GM21447 (cell line): ENCODE measurements at regions not wholly inside any gene's neighbourhood (a gene's known extent, or its start where the extent isn't known, plus 50 kb on each side); places are given as distances from the start of the nearest gene placed in this dataset.

ENCODE experiments used
- ATAC-seq: cut with Tn5 transposase; IDR thresholded peaks from one replicate; pipeline ENCODE4 v1.9.1; 2021; ENCODE audit not compliant: unreplicated experiment

DNA sequence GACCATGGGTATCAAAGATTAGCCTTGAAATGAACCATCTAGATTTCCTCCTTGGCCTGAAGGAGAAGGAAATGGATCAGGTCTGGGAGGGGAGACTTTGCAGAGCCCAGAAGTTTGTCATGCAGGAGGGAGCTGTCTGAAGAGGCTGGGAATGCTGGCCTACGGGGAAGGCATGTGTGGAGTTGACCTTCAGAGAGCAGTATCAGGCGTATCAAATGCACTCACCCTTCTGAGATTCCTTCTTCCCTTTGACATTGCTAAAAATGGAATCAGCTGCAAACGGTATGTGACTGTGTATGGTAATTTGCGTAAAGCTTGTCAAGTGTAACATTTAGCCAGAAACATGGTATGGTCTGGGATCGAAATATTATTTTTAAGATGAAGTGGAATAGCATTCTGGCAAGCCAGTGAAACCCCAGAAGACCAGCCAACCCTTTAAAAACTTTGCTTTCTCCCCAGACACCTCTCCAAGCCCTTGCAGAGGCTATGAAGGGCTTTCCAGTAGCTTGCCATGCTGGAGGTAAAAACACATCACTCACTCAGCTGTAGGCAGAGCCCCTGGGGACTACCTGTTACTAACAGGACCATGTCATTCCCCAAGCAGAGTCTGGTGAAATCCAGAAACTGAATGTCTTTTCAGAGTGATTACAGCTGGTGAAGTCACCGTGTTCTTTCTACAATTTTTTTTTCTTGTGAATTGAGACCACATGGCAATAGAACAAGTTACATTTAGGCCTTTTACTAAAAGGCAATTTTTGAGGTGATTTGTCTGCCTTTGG is 174.7 kb upstream of the SLC24A5 start:
- ATAC-seq: no peak

DNA sequence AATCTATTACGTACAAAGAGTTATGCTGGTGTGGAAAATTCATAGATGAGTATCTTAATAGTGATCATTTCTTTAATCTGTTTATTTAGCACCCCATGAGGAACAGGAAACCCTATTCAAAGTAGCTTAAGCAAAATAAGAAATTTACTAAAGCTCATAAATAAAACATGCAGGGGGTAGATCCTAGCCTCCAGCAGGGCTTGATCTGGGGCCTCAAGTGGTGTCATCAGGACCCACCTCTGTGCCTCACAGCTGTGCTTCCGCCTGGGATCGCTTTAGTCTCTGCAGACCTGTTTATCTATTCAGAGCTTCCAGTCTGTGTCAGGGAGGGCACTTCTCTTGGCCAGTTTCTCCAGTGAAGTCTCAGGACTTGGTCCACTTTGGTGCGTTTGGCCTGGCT is 171.0 kb upstream of the SLC24A5 start:
- no peak for ATAC-seq

DNA sequence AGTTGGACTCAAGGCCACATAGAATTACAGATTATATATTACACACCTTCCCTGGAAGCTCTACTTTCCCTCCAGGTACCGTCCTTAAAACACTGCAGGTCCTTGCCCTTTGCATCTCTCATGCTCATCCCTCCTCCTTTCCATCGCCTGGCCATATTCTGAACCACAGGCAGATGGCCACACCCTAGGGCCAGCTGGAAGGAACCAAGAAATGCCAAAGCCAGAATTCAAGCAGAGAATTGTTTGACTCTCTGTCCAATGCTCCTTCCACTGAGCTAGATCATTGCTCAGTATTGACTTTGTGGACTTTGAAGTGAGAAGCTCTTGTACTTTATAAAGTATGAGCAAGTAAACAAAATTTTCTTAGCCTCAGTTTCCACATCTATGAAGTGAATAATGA is 170.3 kb upstream of the SLC24A5 start:
- ATAC-seq: no peak

DNA sequence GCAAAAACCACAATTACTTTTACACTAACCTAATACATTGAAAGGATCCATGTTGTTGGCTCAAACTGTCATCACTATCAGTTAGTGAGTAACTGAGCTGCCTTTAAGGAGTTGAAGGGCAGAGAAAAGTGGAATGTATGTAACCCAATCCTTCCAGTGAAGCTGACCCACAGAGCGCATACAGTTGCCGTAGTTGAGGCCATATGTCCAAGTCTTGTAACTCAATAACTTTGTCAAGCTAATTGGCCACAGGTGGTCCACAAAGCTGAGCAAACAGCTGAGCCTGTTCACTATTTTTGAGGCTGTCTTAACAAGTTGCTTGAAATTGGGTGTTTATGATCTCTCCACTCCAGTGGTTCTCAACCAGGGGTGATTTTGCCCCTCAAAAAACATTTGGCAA is 169.0 kb upstream of the SLC24A5 start:
- no peak for ATAC-seq

DNA sequence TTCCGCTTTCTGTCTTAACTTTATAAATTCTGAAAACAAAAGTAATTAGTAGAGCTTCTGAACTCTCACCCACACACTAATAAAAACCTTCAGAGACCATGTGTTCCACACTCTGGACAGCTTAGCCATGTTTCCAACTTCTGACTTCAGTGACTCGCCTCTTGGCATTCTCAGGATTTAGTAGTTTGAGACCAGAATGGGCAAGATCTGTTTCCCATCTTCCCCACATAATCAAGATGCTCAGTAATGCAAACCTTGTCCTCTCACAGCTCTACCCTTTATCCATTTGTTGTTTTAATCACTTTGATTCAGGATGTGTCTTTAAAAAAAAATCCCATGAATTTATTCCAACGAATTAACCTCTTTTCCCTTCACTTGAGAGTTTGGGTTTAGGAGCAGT is 166.6 kb upstream of the SLC24A5 start:
- ATAC-seq: no peak

DNA sequence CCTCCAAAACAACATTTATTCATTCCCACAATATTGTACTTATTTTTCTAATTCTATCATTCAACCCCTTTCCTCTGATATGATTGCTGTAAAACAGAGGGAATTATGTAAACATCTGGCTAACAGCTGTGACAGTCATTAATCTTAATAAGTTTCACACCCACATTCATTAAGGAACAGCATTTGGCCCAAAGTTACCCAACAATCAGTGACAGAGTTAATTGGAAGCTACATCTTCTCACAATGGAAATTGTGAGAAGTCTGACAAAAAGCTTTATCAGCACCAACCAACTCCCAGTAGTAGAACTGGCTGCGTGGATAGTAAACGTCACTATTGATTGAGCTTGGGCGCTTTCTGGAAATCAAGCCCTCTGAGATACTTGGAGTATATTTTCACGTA is 165.8 kb upstream of the SLC24A5 start:
- ATAC-seq: no peak

DNA sequence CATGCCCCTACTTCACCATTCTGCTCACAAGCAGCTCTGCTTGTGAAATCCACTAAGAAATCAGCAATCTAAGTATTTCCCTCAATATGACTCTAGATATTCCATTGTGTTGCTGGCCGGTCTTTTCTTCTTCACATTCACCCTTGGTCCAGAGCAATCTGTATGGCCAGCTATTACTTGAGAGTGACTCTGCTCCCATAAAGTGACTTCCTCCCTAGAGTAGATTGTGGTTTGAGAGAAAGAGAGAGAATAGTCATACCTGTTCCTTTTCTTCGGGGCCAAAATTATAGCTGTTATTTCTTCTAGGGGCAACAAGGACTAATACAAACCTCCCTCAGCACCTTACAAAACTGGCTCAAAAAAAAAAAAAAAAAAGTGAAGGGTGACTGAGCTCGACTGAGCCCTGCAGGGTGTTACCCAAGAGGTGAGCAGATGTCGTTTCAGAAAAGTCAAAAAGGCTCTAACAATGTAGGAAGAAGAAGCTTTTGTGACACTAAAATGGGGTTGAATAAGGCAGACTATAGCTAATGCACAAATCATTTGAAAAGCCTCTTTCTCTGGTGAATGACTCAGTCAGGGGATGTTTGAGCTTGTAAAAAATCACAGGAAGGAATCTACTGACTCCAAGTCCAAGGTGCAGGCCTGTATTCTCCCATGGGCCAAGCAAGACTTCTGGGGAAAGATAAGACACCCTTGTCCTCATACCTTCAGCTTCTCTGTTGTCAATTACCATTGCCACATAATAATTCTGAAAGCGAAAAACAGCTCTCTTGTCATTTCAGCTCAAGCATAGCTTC is 161.0 kb upstream of the SLC24A5 start:
- ATAC-seq: no peak

DNA sequence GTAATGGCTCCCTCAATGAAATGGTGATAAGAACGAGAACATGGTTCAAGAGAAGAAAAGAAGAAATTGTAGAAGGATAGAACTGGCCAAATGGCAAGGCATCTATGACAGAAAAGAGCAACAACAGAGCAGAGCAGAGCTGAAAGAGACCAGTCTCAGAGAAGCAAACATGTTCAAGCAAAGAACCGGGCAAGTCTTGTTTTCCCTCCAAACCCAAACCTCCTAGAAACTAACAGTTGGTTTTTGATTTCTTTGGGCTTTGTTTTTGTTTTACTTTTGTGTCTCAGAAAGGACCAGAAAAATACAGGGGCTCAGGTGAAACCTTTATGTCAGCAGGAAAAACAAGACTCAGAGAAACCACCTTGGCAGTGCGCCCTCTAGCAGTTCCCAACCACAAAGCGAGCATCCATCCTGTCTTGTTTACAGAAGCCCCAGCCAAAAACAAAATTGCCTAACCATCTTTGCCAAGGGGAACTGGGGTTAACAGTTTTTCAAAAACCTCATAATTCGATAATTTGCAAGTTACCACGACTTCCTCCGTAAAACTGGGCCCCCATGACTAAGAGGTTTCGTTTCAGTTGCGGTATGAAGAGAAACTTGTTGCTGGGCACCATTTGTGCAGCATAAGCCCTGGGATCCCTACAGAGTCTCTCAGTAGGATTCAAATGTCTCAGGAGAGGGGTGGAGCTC is 159.2 kb upstream of the SLC24A5 start:
- ATAC-seq: peak; percentile 86

DNA sequence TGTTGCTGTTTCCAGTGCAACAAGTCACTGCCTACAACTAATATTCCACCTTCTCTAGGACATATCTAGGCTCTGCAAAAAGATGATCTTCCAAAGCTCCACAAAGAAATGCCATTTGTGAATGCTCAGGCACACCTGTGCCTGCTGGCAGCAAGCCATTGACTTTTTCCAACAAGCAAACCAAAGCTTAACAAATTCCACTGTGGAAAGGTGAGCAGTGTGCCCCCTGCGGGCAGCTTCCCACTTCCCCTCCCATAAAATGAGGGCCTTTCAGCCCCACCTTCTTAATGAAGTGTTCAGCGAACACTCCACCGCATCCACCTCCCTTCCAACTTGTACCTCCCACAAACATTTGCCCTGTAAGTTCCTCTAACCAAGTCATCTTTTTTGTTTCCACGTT is 157.5 kb upstream of the SLC24A5 start:
- no peak for ATAC-seq

DNA sequence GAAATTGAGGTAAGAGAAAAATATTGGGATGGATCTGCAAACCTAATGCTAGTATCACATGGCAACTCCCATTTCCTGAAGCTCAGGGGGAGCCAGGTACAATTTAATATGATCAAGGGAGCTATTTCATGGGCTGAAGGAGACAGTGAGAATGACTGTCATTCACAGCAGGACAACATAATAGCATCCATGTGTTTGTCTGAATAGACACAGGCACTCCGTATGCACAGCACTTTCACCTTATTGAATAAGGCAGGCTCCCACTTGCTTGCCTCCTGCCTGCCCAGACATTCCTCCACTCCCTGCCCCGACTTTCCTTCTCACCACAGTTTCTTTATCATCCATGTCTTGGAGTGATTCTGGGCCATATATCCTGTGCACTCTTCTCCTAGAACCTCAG is 156.6 kb upstream of the SLC24A5 start:
- no peak for ATAC-seq

DNA sequence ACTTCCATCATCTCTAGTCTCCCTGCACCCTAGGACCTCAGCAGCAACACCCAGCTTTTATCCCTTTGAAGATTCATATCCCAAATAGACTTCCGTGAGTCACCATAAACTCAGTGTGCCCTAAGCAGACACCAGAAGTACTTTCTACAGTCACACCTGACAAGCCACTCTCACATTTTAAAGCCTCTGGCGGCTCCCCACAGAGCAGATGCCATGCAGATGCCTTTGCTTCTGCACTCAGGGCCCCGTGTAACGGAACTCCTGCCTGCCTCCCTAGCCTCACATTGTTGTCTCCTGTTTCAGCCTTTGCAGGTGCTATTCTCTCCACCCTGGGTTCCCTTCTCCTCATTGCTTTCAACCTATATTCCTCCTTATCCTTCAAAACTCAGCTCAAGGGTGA is 155.5 kb upstream of the SLC24A5 start:
- ATAC-seq: no peak

DNA sequence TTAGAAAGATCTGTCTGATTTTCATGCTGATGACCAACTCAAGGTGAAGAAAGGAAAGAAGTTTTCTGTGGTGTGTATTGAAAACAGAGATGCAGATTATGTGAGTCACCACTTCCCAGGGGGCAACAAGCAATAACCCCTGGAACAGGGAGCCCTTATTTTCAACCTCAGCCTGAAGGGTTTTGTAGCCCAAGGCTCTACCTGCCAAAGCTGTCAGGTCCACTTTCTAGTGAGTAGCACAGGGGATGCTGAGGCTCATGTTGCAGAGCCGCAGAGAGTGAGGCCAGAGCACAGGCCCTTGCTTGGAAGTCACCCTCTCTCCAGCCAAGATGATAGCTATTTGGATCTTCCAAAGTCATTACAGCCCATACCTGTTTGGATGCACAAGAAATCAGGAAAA is 152.2 kb upstream of the SLC24A5 start:
- no peak for ATAC-seq

DNA sequence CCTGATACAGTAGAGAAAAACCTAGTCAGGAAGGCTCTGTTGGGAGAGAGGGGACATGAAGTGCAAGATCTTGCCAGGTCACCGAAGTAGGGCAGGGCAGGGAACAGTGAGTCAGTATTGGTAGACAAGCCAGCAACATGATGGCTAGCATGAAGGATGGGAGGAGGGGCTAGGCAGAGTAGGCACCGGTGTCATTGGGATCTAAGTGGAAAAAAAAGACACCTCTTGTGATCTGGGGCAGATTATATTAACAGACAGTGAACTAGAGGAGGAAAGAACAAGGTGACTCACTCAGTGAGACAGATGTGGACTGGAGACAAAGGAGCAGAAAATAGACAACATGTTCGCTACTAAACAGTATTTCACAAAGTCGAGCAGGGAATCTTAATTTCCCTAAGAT is 149.2 kb upstream of the SLC24A5 start:
- ATAC-seq: no peak

DNA sequence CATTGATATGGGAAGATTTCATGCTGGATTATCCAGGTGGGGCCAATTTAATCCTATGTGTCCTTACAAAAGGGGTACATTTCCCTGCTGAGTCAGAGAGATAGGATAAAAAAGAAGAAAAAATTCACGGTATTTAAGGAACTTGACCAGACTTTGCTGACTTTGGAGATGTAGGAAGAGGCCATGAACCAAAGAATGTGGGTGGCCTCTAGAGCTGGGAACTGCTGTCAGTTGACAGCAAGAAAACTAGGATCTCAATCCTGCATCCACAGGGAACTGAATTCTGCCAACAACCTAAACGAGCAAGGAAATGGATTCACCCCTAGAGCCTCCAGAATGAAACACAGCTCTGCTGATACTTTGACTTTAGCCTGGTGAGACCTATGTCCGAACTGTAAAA is 148.1 kb upstream of the SLC24A5 start:
- no peak for ATAC-seq

DNA sequence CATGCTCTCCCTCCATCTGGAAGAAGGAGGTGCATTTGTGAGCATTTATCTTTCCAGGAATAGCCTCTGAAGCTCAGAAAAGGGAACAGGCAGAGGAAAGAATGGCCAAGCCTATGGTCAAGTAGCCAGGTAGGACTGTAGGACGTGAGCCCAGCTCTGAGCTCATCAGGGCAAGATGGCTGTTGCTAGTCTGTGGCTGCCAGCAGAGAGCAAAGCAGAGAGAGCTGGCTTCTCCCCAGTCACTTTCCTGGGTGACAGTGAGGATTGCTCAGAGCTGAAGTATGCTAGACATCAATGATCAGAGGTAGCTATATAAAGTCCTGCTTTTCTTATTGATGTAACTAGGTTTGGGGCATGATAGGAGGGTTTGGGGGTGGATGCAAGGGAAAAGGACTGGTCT is 146.1 kb upstream of the SLC24A5 start:
- ATAC-seq: no peak

DNA sequence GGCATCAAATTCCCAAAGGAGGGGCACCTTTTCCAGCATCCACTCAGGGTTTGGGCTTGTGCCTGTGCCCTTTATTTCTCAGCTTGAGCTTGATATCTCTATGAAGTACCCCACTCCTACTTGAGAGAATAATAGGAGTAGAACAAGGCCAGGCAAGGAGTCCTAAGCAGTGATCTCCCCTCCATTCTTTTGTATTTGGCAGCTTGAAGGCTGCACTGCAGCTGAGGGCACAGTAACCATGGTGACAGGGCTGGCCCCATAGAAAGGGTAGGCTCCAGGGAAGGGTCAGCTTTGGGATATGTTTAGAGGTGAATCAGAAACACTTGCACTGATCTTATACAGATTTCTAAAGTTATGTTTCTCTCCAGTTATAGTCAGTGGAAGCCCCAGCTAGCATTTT is 145.4 kb upstream of the SLC24A5 start:
- ATAC-seq: no peak

DNA sequence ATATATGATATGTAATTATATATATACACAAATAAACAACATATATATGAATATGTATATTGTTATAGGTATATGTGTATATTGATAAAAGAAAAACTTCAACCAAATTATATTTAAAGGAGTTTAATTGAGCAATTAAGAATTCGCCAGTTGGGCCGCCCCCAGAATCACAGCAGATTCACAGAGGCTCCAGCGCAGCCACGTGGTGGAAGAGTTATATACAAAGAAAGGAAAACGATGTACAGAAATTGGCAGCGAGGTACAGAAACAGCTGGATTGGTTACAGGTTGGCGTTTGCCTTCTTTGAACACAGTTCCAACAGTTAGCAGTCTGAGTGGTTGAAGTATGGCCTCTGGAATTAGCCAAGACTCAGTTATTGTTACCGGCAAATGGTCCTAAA is 137.3 kb upstream of the SLC24A5 start:
- no peak for ATAC-seq

DNA sequence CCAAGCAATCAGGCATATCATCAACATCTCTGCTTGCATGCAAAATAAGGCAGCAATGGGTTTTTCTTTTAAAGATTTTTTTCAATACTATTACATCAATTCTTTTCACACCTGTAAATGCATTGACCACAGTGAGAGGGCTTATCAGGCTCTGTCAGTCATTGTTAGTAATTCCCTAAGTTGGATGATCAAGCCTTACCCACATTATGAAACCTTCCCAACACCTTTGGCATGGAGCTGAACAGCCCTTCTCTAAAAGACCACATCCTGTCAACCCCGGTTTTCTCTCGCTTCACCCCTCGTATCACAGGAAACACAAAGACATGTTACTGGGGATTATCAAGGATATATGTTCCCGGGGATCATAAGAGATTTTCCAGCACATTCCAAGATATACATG is 135.2 kb upstream of the SLC24A5 start:
- no peak for ATAC-seq

DNA sequence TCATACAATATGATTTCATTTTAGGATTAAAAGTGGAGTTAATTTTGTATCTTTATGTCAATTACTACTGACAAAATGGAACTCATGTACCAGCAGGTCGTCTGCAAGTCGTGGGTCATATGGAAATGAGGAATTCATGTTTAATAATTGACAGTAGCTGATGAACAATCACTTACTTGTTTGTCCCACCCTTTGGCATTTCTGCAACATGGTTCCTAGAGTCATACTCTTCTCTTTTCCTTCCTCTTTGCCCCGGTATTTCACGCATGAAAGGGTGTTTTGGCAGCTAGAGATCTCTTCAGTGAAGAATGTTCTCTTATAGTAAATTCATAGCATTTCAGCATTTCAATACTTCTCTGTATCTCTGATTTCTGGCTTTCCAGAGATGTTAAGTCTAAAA is 133.3 kb upstream of the SLC24A5 start:
- ATAC-seq: no peak

DNA sequence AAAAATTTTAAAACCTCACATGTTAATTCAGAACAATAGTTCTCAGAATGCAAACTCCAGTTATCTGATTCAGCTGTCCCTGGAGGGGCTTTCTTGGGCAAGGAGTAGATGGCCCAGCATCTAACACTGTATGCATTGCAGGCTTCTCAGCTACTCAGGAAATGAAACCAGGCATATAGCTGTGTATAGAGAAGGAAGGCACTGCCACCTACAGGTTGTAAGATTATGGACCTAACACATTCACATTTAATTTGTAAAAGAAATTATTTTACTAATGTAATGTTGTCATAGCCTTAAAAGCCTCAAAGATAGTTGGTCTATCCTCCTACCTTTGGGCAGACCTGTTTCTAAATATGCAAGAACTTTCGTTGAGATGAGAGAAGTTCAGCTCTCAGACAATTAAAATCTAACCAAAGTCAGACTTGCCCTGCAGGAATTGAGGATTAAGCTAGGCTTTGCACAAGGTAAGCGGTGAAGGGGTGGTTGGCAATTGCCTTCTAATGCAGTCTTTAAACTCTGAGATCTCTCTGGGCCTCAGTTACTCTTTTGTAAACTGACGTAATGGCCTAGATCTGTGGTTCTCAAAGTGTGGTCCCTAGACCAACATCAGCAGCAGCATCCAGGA is 132.8 kb upstream of the SLC24A5 start:
- peak; percentile 91 for ATAC-seq

DNA sequence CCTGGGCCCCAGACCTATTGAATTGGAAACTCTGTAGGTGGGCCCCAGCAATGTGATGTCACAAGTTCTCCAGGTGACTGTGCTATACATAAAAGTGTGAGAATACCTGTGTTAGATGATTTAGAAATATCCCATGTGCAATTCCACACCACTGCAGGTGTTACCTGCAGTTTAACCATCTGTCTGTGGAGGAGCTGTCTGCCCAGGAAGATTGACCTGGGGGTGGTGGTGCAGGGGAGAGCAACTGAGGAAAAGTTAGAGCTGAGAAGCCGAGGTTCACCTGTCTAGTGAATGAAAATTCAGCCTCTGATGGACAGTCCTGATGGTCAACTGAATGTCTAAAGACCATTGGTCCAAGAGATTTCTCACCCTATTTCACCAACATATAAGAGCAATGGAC is 132.2 kb upstream of the SLC24A5 start:
- ATAC-seq: no peak

DNA sequence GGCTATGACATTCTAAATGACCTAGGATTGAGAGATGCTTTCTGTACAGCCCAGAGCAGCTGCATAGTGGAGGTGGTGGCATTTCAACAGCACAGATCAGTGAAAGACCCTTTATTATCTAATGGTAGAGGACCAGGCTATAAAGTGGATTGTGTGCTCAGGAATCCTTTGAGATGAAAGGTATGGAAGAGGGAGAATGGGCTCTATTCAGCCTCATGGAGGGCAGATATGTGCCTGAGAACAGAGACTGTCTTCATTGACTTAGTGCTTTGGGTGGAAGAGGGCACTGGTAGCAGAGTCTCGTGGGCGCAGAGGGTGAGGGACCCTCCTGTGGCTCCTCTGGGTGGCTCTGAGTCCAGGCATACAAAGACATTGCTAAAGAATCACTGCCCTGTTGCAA is 130.0 kb upstream of the SLC24A5 start:
- no peak for ATAC-seq
